Fibroblast of lung (primary cell): ENCODE measurements at regions not wholly inside any gene's neighbourhood (a gene's known extent, or its start where the extent isn't known, plus 50 kb on each side); places are given as distances from the start of the nearest gene placed in this dataset.
A peak's percentile ranks its signal among the peaks of the same experiment; 100 is the strongest.

Source experiments
- DNase-seq, 2 donors: peaks; one replicate each; pipeline versions ENCODE4 v3.0.0 to v3.0.0-alpha.2; 2010; ENCODE audit warnings: low read depth in 2 of 2
- H2AFZ ChIP-seq: 2 replicates; pipeline ENCODE4 v1.5.1; 2012; ENCODE audit warnings: low read length, control low read depth, inconsistent platforms
- H3K27ac ChIP-seq: 2 replicates; pipeline ENCODE4 v1.5.1; 2011; ENCODE audit warnings: low read length, control low read depth; ENCODE audit not compliant: insufficient read depth
- H3K27me3 ChIP-seq: 2 replicates; pipeline ENCODE4 v1.5.1; 2011; ENCODE audit warnings: mild to moderate bottlenecking, low read length; ENCODE audit not compliant: control insufficient read depth, insufficient read depth
- H3K36me3 ChIP-seq: 2 replicates; pipeline ENCODE4 v1.5.1; 2011; ENCODE audit warnings: low read length; ENCODE audit not compliant: control insufficient read depth, insufficient read depth
- H3K4me1 ChIP-seq: 2 replicates; pipeline ENCODE4 v1.5.1; 2011; ENCODE audit warnings: low read length; ENCODE audit not compliant: control insufficient read depth, insufficient read depth; ENCODE audit errors: extremely low read depth
- H3K4me2 ChIP-seq: 2 replicates; pipeline ENCODE4 v1.5.1; 2011; ENCODE audit warnings: low read length, control low read depth; ENCODE audit not compliant: insufficient read depth; ENCODE audit errors: extremely low read depth
- H3K4me3 ChIP-seq, 4 experiments: fragments of 200-600 bp in 1 of 4; sonication (generic) in 1 of 4; replicated peaks in 1 of 4; 2 replicates each; pipeline ENCODE4 v1.5.1; 2011 to 2016; ENCODE audit warnings: low read length in 4 of 4, low read depth in 3 of 4, mild to moderate bottlenecking in 3 of 4, control low read depth in 2 of 4, inconsistent platforms in 1 of 4, mixed read lengths in 1 of 4; ENCODE audit not compliant: insufficient read depth in 1 of 4; ENCODE audit errors: control extremely low read depth in 1 of 4
- H3K79me2 ChIP-seq: 2 replicates; pipeline ENCODE4 v1.5.1; 2012; ENCODE audit warnings: mild to moderate bottlenecking, low read length, inconsistent platforms; ENCODE audit not compliant: control insufficient read depth, insufficient read depth
- H3K9ac ChIP-seq: 2 replicates; pipeline ENCODE4 v1.5.1; 2011; ENCODE audit warnings: mild to moderate bottlenecking, low read length, control low read depth; ENCODE audit not compliant: insufficient read depth
- H3K9me3 ChIP-seq: 2 replicates; pipeline ENCODE4 v1.5.1; 2012; ENCODE audit warnings: low read depth, low read length; ENCODE audit not compliant: control insufficient read depth, insufficient read depth
- H4K20me1 ChIP-seq: 2 replicates; pipeline ENCODE4 v1.5.1; 2011; ENCODE audit warnings: low read length; ENCODE audit not compliant: control insufficient read depth, insufficient read depth; ENCODE audit errors: extremely low read depth
- EZH2 ChIP-seq: IDR thresholded peaks from 2 replicates; pipeline ENCODE4 v1.5.1; 2012; ENCODE audit warnings: low read length, control low read depth, mild to moderate bottlenecking; ENCODE audit errors: missing control alignments
- TF ChIP-seq, protein P1 (sequence below), 2 donors: IDR thresholded peaks in 1 of 2; conservative IDR thresholded peaks in 1 of 2; 1 replicate in 1 of 2; 2 replicates in 1 of 2; pipeline ENCODE4 v1.5.1; 2011 to 2012; ENCODE audit warnings: low read length in 2 of 2, control low read depth in 1 of 2, inconsistent platforms in 1 of 2, low read depth in 1 of 2, mild to moderate bottlenecking in 1 of 2

DNA sequence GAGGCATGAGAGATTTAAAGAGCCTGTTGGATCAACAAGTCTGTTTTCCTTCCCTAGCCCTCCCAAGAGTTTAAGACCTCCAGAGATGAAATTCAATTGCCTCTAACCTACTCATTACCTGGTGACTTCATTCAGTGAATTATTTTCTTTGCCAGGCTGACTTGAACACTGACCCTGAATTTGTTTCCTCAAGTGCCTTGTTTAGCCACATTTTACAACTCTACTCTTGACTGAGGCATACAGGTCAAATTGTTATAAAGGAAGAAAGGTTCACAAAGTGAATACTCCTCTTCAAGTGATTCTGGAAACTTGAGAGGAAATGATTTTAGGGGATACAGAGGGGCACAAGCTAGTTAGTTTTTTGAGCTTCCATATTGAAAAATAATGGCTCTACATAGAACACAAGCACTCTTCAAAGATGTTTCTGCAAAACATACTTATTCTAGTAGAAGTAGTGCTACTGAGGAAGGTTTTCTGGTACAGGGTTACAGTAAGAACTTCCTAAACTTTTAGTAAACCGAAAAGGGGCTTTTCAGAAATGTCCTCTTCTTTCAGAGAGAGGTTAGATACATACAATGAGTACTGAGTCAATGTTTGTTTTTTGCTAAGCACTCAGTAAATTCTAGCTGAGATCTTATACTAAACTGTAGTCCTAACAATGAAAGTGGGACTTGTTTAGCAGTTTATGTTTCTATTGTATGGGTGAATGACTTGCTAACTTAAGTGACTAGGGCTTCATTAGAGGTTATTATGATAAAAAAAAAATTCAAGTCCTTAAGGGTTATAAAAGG is 137.4 kb upstream of the SATB1 start:
- Histone ChIP-seq H3K79me2 (no peaks in the 10 kb centered on the region), H3K9ac (no peak overlapping the region), H3K36me3 (no peaks in the 10 kb centered on the region), H3K4me3 (no peak overlapping the region), H3K4me2 (no peak overlapping the region), H2AFZ (no peak overlapping the region), H4K20me1 (no peaks in the 10 kb centered on the region), H3K27ac (no peak overlapping the region), H3K4me1 (no peaks in the 10 kb centered on the region), H3K27me3 (no peaks in the 10 kb centered on the region), H3K9me3 (no peaks in the 10 kb centered on the region)
- DNase-seq: no peak
- no peak for TF ChIP-seq EZH2
- TF ChIP-seq, protein P1, sequence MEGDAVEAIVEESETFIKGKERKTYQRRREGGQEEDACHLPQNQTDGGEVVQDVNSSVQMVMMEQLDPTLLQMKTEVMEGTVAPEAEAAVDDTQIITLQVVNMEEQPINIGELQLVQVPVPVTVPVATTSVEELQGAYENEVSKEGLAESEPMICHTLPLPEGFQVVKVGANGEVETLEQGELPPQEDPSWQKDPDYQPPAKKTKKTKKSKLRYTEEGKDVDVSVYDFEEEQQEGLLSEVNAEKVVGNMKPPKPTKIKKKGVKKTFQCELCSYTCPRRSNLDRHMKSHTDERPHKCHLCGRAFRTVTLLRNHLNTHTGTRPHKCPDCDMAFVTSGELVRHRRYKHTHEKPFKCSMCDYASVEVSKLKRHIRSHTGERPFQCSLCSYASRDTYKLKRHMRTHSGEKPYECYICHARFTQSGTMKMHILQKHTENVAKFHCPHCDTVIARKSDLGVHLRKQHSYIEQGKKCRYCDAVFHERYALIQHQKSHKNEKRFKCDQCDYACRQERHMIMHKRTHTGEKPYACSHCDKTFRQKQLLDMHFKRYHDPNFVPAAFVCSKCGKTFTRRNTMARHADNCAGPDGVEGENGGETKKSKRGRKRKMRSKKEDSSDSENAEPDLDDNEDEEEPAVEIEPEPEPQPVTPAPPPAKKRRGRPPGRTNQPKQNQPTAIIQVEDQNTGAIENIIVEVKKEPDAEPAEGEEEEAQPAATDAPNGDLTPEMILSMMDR (conservative IDR thresholded peaks at IDR 0.05 in 1 of 2, IDR thresholded peaks at IDR 0.05 in 1 of 2; ENCODE audit: low read depth in 1 of 2, low read length in 2 of 2): no peak

DNA sequence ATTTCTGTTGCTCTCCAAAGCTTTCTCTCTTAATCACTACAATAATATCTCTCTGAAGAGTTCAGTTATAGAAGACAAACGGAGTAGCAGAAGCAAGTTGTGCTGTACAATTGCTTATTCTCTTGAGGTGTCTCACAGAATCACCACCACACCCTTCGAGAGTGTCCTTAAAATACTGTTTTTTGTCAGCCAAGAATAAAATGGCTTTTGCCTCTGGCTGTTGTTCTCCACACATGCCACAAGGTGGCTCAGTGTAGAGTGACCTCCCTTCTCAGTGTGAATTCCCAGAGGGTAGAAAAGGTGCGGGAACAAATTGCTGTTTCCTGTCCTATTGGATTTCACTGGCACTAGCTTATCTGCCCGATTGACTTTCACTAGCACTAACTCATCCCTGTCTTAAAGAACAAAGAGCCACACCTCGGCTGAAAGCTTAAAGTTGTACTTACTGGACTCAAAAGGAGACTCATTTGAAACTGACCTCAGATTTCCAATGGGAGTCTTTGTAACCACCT is 134.2 kb upstream of the SATB1 start:
- TF ChIP-seq, protein P1 (conservative IDR thresholded peaks at IDR 0.05 in 1 of 2, IDR thresholded peaks at IDR 0.05 in 1 of 2; ENCODE audit: low read depth in 1 of 2, low read length in 2 of 2): peak; percentile 27 to 48
- TF ChIP-seq EZH2: no peak
- H3K4me1 ChIP-seq: no peaks in the 10 kb centered on the region
- DNase-seq: peak; percentile 0 to 14
- H3K27ac ChIP-seq: no peak overlapping the region
- no peak overlapping the region for H2AFZ ChIP-seq
- no peaks in the 10 kb centered on the region for H3K27me3 ChIP-seq
- no peak overlapping the region for H3K4me3 ChIP-seq
- H3K36me3 ChIP-seq: no peaks in the 10 kb centered on the region
- no peaks in the 10 kb centered on the region for H3K9me3 ChIP-seq
- no peaks in the 10 kb centered on the region for H3K79me2 ChIP-seq
- H4K20me1 ChIP-seq: no peaks in the 10 kb centered on the region
- H3K9ac ChIP-seq: no peak overlapping the region
- H3K4me2 ChIP-seq: no peak overlapping the region

DNA sequence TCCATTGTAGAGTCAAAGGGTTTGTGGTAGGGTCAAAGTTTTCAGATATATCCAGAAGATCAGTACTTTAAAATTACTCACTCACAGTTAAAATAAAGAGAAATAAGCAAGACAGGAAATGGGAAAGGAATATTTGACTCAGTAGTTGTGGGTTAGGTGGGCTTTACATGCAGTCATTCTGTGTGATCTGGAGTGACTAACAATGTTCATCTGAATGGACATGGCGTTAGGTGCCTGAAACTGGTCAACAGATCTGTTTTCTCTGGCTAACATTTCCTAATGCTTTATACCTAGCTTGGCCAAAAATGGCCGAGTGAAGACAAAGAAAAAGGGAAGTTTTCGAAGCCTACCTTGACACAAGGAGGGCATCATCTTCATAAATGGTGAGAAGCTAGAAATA is 133.4 kb upstream of the SATB1 start:
- H3K4me3 ChIP-seq: no peak overlapping the region
- no peaks in the 10 kb centered on the region for H3K36me3 ChIP-seq
- TF ChIP-seq, protein P1 (conservative IDR thresholded peaks at IDR 0.05 in 1 of 2, IDR thresholded peaks at IDR 0.05 in 1 of 2; ENCODE audit: low read depth in 1 of 2, low read length in 2 of 2): no peak
- no peak for TF ChIP-seq EZH2
- no peaks in the 10 kb centered on the region for H3K79me2 ChIP-seq
- no peak overlapping the region for H3K4me2 ChIP-seq
- DNase-seq: no peak
- H3K9ac ChIP-seq: no peak overlapping the region
- no peaks in the 10 kb centered on the region for H3K4me1 ChIP-seq
- H3K9me3 ChIP-seq: no peaks in the 10 kb centered on the region
- H3K27me3 ChIP-seq: no peaks in the 10 kb centered on the region
- no peak overlapping the region for H2AFZ ChIP-seq
- no peak overlapping the region for H3K27ac ChIP-seq
- no peaks in the 10 kb centered on the region for H4K20me1 ChIP-seq
